ENCODE measurements at regions not wholly inside any gene's neighbourhood (a gene's known extent, or its start where the extent isn't known, plus 50 kb on each side); places are given as distances from the start of the nearest gene placed in this dataset.

DNA sequence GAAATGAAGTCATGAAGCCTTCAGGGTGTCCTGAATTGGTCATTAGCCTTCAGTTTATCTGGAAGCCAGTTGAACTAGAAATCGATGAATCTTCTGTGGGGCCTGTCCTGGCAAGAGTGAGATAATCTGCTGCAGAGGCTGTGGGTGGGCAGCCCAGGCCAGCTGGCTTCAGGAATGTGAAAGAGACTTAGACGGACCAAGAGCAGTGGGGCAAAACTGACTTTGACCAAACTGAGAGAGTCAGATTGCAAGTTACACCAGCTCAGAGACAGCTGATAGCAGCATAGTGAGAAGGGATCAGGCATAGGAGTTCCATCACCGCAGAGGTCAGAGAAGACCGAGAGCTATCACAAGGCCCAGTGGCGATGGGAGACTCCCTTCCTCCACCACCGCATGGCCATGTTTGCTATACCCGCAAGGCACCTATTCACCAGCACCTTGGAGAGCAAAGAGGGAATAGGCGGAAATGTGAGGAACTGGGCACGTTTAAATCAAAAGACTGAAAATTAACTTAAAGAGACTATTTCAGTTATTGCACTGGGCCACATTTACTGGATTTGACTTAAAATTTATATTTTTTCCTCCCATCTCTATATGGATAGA, 50.0 kb upstream of the GLIS3 start:
- TF ChIP-seq, protein P1, sequence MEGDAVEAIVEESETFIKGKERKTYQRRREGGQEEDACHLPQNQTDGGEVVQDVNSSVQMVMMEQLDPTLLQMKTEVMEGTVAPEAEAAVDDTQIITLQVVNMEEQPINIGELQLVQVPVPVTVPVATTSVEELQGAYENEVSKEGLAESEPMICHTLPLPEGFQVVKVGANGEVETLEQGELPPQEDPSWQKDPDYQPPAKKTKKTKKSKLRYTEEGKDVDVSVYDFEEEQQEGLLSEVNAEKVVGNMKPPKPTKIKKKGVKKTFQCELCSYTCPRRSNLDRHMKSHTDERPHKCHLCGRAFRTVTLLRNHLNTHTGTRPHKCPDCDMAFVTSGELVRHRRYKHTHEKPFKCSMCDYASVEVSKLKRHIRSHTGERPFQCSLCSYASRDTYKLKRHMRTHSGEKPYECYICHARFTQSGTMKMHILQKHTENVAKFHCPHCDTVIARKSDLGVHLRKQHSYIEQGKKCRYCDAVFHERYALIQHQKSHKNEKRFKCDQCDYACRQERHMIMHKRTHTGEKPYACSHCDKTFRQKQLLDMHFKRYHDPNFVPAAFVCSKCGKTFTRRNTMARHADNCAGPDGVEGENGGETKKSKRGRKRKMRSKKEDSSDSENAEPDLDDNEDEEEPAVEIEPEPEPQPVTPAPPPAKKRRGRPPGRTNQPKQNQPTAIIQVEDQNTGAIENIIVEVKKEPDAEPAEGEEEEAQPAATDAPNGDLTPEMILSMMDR (IDR thresholded peaks at IDR 0.05; ENCODE audit: insufficient read depth, low read length, poor library complexity, severe bottlenecking): no peak
- no peak for TF ChIP-seq EZH2phosphoT487 (conservative IDR thresholded peaks at IDR 0.05; ENCODE audit: low read length)
